ENCODE measurements at regions not wholly inside any gene's neighbourhood (a gene's known extent, or its start where the extent isn't known, plus 50 kb on each side); places are given as distances from the start of the nearest gene placed in this dataset.

DNA sequence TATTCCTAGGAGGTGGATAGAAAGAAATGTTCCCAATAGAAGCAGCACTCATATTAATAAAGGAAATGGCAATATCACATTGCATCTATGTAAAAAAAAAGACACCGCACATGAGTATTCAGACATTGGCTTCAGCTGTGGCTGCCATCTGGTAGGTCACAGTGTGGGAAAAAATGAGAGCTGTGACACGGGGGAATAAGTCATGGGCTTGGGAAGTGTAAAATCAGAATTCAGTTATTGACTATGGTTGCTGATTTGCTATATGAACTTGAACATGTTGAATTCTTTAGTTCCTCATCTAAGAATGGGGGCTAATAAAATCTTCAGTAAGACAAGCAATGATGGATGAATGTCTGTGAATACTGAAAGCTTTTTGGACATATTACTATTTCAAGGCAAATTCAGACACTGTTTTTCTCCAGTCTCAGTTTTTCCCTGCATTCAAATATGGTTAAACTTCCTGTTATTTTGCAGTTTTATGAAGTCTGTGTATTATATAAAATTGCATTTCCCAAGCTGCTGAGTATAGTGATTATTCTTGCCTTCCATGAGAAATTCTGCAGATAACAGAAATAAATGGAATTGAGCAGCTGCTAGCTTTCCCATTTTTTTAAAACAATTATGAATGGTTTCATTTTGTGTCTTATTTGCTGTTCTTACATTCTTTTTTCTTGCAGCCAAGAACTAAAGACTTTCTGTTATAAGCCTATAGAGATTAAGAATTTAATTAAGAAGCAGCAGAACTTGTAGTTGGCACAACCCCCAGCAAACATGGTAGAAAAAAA is 221.0 kb downstream of the ANKRD50 start:
- TF ChIP-seq, protein P1, sequence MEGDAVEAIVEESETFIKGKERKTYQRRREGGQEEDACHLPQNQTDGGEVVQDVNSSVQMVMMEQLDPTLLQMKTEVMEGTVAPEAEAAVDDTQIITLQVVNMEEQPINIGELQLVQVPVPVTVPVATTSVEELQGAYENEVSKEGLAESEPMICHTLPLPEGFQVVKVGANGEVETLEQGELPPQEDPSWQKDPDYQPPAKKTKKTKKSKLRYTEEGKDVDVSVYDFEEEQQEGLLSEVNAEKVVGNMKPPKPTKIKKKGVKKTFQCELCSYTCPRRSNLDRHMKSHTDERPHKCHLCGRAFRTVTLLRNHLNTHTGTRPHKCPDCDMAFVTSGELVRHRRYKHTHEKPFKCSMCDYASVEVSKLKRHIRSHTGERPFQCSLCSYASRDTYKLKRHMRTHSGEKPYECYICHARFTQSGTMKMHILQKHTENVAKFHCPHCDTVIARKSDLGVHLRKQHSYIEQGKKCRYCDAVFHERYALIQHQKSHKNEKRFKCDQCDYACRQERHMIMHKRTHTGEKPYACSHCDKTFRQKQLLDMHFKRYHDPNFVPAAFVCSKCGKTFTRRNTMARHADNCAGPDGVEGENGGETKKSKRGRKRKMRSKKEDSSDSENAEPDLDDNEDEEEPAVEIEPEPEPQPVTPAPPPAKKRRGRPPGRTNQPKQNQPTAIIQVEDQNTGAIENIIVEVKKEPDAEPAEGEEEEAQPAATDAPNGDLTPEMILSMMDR (IDR thresholded peaks at IDR 0.05), result no peak
- TF ChIP-seq POLR2A (IDR thresholded peaks at IDR 0.05) (no peak), POLR2AphosphoS5 (IDR thresholded peaks at IDR 0.05) (no peak)

Measured in sigmoid colon (tissue), 4 donors.